ENCODE measurements at regions not wholly inside any gene's neighbourhood (a gene's known extent, or its start where the extent isn't known, plus 50 kb on each side); places are given as distances from the start of the nearest gene placed in this dataset.

GRCh38 chr7:136403591-136403990 is 426.4 kb upstream of the MTPN start:
- no peak for TF ChIP-seq CTCF (conservative IDR thresholded peaks at IDR 0.05)
- H4K91ac ChIP-seq (ENCODE audit: insufficient read length, low read depth, low read length), result no peak overlapping the region
- no peak overlapping the region for H3K56ac ChIP-seq (ENCODE audit: insufficient read length, low read depth, low read length)
- H2BK12ac ChIP-seq (ENCODE audit: insufficient read length, low read depth, low read length), result no peak overlapping the region
- Mint-ChIP-seq H3K9me3 (no peaks in the 10 kb centered on the region), H3K4me3 (no peak overlapping the region), H3K27me3 (ENCODE audit: low read depth) (peaks cover 31% of the 10 kb centered on the region), H3K4me1 (peaks cover 39 to 49% of the 10 kb centered on the region in 2 experiments), H3K27ac (no peak overlapping the region), H3K36me3 (ENCODE audit: insufficient read depth in 1 of 3, low read depth in 3 of 3) (no peaks in the 10 kb centered on the region)
- peaks cover 3% of the 10 kb centered on the region; the same call in 1 of the 2 replicates for H3K27me3 ChIP-seq (ENCODE audit: insufficient read depth, low read length)
- H3K4me2 ChIP-seq (ENCODE audit: insufficient read depth, insufficient read length, low read length), result no peak overlapping the region
- H2AFZ ChIP-seq (ENCODE audit: low read length), result no peak overlapping the region
- no peak overlapping the region for H4K5ac ChIP-seq (ENCODE audit: insufficient read length, low read depth, low read length)
- H2BK20ac ChIP-seq (ENCODE audit: low read depth, low read length, poor library complexity, severe bottlenecking), result no peak overlapping the region
- H3K14ac ChIP-seq (ENCODE audit: insufficient read depth, low read length), result no peak overlapping the region
- H3K9ac ChIP-seq (ENCODE audit: extremely low read depth, insufficient read length, low read length), result no peak overlapping the region
- H4K8ac ChIP-seq (replicated peaks; ENCODE audit: insufficient read length, low read depth, low read length), result no peak overlapping the region
- H3T11ph ChIP-seq (ENCODE audit: low read length), result no peak overlapping the region
- H3K23me2 ChIP-seq (ENCODE audit: insufficient read length, low read depth, low read length, poor library complexity, severe bottlenecking), result peaks cover 2% of the 10 kb centered on the region
- H3K27ac ChIP-seq (ENCODE audit: insufficient read length, low read depth, low read length), result no peak overlapping the region
- H3K4ac ChIP-seq (ENCODE audit: low read depth, low read length), result no peak overlapping the region
- no peaks in the 10 kb centered on the region for H4K20me1 ChIP-seq (ENCODE audit: control insufficient read depth, insufficient read depth, insufficient read length)
- no peak overlapping the region for H2BK15ac ChIP-seq (ENCODE audit: low read depth, low read length)
- H3K18ac ChIP-seq (ENCODE audit: insufficient read length, low read depth, low read length), result no peak overlapping the region
- no peak for DNase-seq
- H2AK5ac ChIP-seq (ENCODE audit: insufficient read length, low read length), result no peak overlapping the region
- H3K79me1 ChIP-seq (ENCODE audit: insufficient read depth, low read depth, low read length, poor library complexity, severe bottlenecking), result no peaks in the 10 kb centered on the region
- WGBS (ENCODE audit: extremely low coverage, insufficient read length, low lambda C conversion rate), result no CpG with 5 or more reads among the region's 4 CpGs
- H3K23ac ChIP-seq (ENCODE audit: insufficient read length, low read depth, low read length), result no peak overlapping the region
- H2BK5ac ChIP-seq (ENCODE audit: insufficient read length, low read length), result no peak overlapping the region
- no peaks in the 10 kb centered on the region for H3K9me3 ChIP-seq (ENCODE audit: control insufficient read depth, low read depth, low read length)
- H2BK120ac ChIP-seq (ENCODE audit: low read depth, low read length, poor library complexity, severe bottlenecking), result no peak overlapping the region
- H3K4me1 ChIP-seq (ENCODE audit: insufficient read depth, low read length), result no peaks in the 10 kb centered on the region
- H3K79me2 ChIP-seq (ENCODE audit: insufficient read depth, low read length), result no peaks in the 10 kb centered on the region
